Keratinocyte (primary cell): ENCODE measurements at regions not wholly inside any gene's neighbourhood (a gene's known extent, or its start where the extent isn't known, plus 50 kb on each side); places are given as distances from the start of the nearest gene placed in this dataset.

Source experiments
- EZH2 ChIP-seq: IDR thresholded peaks from one replicate; pipeline ENCODE4 v1.6.1; 2012; ENCODE audit warnings: inconsistent platforms, mild to moderate bottlenecking, low read length, moderate library complexity
- TF ChIP-seq, protein P1 (sequence below), 3 experiments: IDR thresholded peaks in 1 of 3; conservative IDR thresholded peaks in 1 of 3; optimal IDR thresholded peaks in 1 of 3; 2 replicates in 2 of 3; 3 replicates in 1 of 3; pipeline versions ENCODE3 to v1.5.1; 2011; ENCODE audit warnings: low read length in 3 of 3, mild to moderate bottlenecking in 3 of 3, moderate library complexity in 2 of 3, control low read depth in 1 of 3, inconsistent platforms in 1 of 3; ENCODE audit not compliant: insufficient read depth in 2 of 3; ENCODE audit errors: extremely low read depth in 1 of 3

DNA sequence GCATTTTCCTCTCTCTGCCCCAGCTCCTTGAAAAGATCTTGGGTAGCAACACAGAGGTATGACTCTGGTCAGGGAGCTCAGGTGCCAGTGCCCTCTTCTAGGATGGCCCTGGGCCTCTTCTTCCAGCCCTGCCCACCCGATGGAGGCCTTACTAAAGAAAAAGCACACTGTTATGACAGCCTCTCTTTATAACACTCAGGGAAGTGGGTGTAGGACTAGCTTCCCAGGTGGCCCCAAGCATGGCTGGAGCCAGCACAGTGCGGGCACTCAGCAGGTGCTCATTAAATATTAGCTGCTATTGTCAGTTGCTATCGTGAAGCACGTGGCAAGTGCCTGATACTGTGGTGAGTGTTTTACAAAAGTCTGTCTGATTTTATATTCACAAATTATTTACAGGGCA lies 127.2 kb upstream of the B3GAT1 start:
- TF ChIP-seq, protein P1, sequence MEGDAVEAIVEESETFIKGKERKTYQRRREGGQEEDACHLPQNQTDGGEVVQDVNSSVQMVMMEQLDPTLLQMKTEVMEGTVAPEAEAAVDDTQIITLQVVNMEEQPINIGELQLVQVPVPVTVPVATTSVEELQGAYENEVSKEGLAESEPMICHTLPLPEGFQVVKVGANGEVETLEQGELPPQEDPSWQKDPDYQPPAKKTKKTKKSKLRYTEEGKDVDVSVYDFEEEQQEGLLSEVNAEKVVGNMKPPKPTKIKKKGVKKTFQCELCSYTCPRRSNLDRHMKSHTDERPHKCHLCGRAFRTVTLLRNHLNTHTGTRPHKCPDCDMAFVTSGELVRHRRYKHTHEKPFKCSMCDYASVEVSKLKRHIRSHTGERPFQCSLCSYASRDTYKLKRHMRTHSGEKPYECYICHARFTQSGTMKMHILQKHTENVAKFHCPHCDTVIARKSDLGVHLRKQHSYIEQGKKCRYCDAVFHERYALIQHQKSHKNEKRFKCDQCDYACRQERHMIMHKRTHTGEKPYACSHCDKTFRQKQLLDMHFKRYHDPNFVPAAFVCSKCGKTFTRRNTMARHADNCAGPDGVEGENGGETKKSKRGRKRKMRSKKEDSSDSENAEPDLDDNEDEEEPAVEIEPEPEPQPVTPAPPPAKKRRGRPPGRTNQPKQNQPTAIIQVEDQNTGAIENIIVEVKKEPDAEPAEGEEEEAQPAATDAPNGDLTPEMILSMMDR (optimal IDR thresholded peaks at IDR 0.05 in 1 of 3, IDR thresholded peaks at IDR 0.05 in 1 of 3, conservative IDR thresholded peaks at IDR 0.05 in 1 of 3; ENCODE audit: extremely low read depth in 1 of 3, insufficient read depth in 2 of 3, low read length in 3 of 3) = no peak
- no peak for TF ChIP-seq EZH2
